Vagina (tissue), 2 donors: ENCODE measurements at regions not wholly inside any gene's neighbourhood (a gene's known extent, or its start where the extent isn't known, plus 50 kb on each side); places are given as distances from the start of the nearest gene placed in this dataset.

ENCODE experiments used
- DNase-seq, 2 donors: peaks; one replicate each; pipeline ENCODE4 v3.0.0-alpha.2; 2017; ENCODE audit errors: extremely low spot score in 2 of 2
- H3K27ac ChIP-seq: fragments of 200-600 bp; sonication (generic); one replicate; pipeline ENCODE4 v1.5.1; 2019
- H3K27me3 ChIP-seq: fragments of 200-600 bp; sonication (generic); one replicate; pipeline ENCODE4 v1.5.1; 2019
- H3K36me3 ChIP-seq, 2 donors: fragments of 200-600 bp; sonication (generic); one replicate each; pipeline ENCODE4 v1.5.1; 2017 to 2019
- H3K4me1 ChIP-seq: fragments of 200-600 bp; sonication (generic); one replicate; pipeline ENCODE4 v1.5.1; 2019
- H3K4me3 ChIP-seq, 2 donors: fragments of 200-600 bp; sonication (generic); 1 replicate in 1 of 2; 2 replicates in 1 of 2; pipeline ENCODE4 v1.5.1; 2016 to 2019
- H3K9me3 ChIP-seq: fragments of 200-600 bp; sonication (generic); one replicate; pipeline ENCODE4 v1.5.1; 2019
- CTCF ChIP-seq, 3 experiments: fragments of 450-650 bp in 2 of 3; fragments of 200-600 bp in 1 of 3; sonication (generic) in 1 of 3; IDR thresholded peaks; one replicate each; pipeline ENCODE4 v1.5.1; 2017 to 2019; ENCODE audit warnings: antibody characterized with exemption in 3 of 3, mild to moderate bottlenecking in 2 of 3, moderate library complexity in 2 of 3
- POLR2A ChIP-seq, 2 donors: fragments of 450-650 bp; IDR thresholded peaks; one replicate each; pipeline ENCODE4 v1.6.1; 2017; ENCODE audit warnings: antibody characterized with exemption in 2 of 2, mild to moderate bottlenecking in 2 of 2, moderate library complexity in 2 of 2
- POLR2AphosphoS5 ChIP-seq, 2 donors: sonication (generic); formaldehyde crosslinking; IDR thresholded peaks; one replicate each; pipeline ENCODE4 v1.9.0; 2017; ENCODE audit warnings: antibody characterized with exemption in 2 of 2, mild to moderate bottlenecking in 2 of 2, low read depth in 1 of 2; ENCODE audit not compliant: insufficient read depth in 1 of 2
- intact Hi-C: fragments of 100-400 bp; cut with DNase I; formaldehyde crosslinking; loops from one replicate; pipeline ENCODE4 v1.15.1; 2023

GRCh38 chr5:66363097-66363496 lies 219.0 kb downstream of the SREK1 start:
- Histone ChIP-seq H3K36me3 (no peaks in the 10 kb centered on the region), H3K27me3 (no peaks in the 10 kb centered on the region), H3K4me1 (no peaks in the 10 kb centered on the region), H3K27ac (no peak overlapping the region), H3K9me3 (no peaks in the 10 kb centered on the region), H3K4me3 (no peak overlapping the region)
- no peak for DNase-seq
- TF ChIP-seq POLR2A (IDR thresholded peaks at IDR 0.05) (no peak), POLR2AphosphoS5 (IDR thresholded peaks at IDR 0.05; ENCODE audit: insufficient read depth in 1 of 2, low read depth in 1 of 2) (no peak), CTCF (IDR thresholded peaks at IDR 0.05) (no peak)
- intact Hi-C loops = no loop called here

GRCh38 chr5:66364186-66364585 lies 220.1 kb downstream of the SREK1 start:
- no peak overlapping the region for H3K4me3 ChIP-seq

GRCh38 chr5:66365981-66366380 lies 221.9 kb downstream of the SREK1 start:
- Histone ChIP-seq H3K4me1 (no peaks in the 10 kb centered on the region), H3K27ac (no peak overlapping the region), H3K4me3 (no peak overlapping the region), H3K36me3 (no peaks in the 10 kb centered on the region), H3K9me3 (no peaks in the 10 kb centered on the region), H3K27me3 (no peaks in the 10 kb centered on the region)
- TF ChIP-seq POLR2A (IDR thresholded peaks at IDR 0.05) = no peak
- no peak for TF ChIP-seq POLR2AphosphoS5 (IDR thresholded peaks at IDR 0.05; ENCODE audit: insufficient read depth in 1 of 2, low read depth in 1 of 2)
- intact Hi-C loops = no loop called here
- no peak for DNase-seq

More at GRCh38 chr5:66364186-66364585, 220.1 kb downstream of the SREK1 start:
- H3K9me3 ChIP-seq = no peaks in the 10 kb centered on the region
- H3K27me3 ChIP-seq = no peaks in the 10 kb centered on the region
- TF ChIP-seq POLR2AphosphoS5 (IDR thresholded peaks at IDR 0.05; ENCODE audit: insufficient read depth in 1 of 2, low read depth in 1 of 2) (no peak), POLR2A (IDR thresholded peaks at IDR 0.05) (no peak), CTCF (IDR thresholded peaks at IDR 0.05) (no peak)
- no peak overlapping the region for H3K27ac ChIP-seq
- intact Hi-C loops = no loop called here
- no peak for DNase-seq
- no peaks in the 10 kb centered on the region for H3K4me1 ChIP-seq
- no peaks in the 10 kb centered on the region for H3K36me3 ChIP-seq

- Histone ChIP-seq H3K4me3 (no peak overlapping the region), H3K27ac (no peak overlapping the region), H3K36me3 (no peaks in the 10 kb centered on the region), H3K4me1 (no peaks in the 10 kb centered on the region), H3K27me3 (no peaks in the 10 kb centered on the region), H3K9me3 (no peaks in the 10 kb centered on the region)
- intact Hi-C loops = no loop called here
- TF ChIP-seq POLR2A (IDR thresholded peaks at IDR 0.05) (no peak), POLR2AphosphoS5 (IDR thresholded peaks at IDR 0.05; ENCODE audit: insufficient read depth in 1 of 2, low read depth in 1 of 2) (no peak), CTCF (IDR thresholded peaks at IDR 0.05) (no peak)
- no peak for DNase-seq
Measured at GRCh38 chr5:66367814-66368541, 223.9 kb downstream of the SREK1 start.

- Histone ChIP-seq H3K4me3 (no peak overlapping the region), H3K36me3 (no peaks in the 10 kb centered on the region), H3K27ac (no peak overlapping the region), H3K9me3 (no peaks in the 10 kb centered on the region), H3K4me1 (no peaks in the 10 kb centered on the region), H3K27me3 (no peaks in the 10 kb centered on the region)
- intact Hi-C loops = no loop called here
- TF ChIP-seq CTCF (IDR thresholded peaks at IDR 0.05) (no peak), POLR2A (IDR thresholded peaks at IDR 0.05) (no peak), POLR2AphosphoS5 (IDR thresholded peaks at IDR 0.05; ENCODE audit: insufficient read depth in 1 of 2, low read depth in 1 of 2) (no peak)
- no peak for DNase-seq
Measured at GRCh38 chr5:66368811-66369210, 224.7 kb downstream of the SREK1 start.
